SU-DHL-6 (cell line): ENCODE measurements at regions not wholly inside any gene's neighbourhood (a gene's known extent, or its start where the extent isn't known, plus 50 kb on each side); places are given as distances from the start of the nearest gene placed in this dataset.

Source experiments
- H2AFZ ChIP-seq: fragments of 200-600 bp; sonication (generic); 2 replicates; pipeline ENCODE4 v1.6.1; 2014; ENCODE audit warnings: low read depth, mild to moderate bottlenecking, moderate library complexity, mixed read lengths, antibody characterized with exemption, low read length; ENCODE audit not compliant: severe bottlenecking
- H3F3A ChIP-seq: fragments of 200-600 bp; shearing (Covaris generic); 2 replicates; pipeline ENCODE4 v1.6.0; 2016; ENCODE audit warnings: antibody characterized with exemption, mild to moderate bottlenecking; ENCODE audit not compliant: insufficient read depth
- H3K27ac ChIP-seq: fragments of 200-600 bp; sonication (generic); 2 replicates; pipeline ENCODE4 v1.5.1; 2016; ENCODE audit warnings: low read depth, mild to moderate bottlenecking, low read length, moderate library complexity, mixed read lengths
- H3K27me3 ChIP-seq: fragments of 200-600 bp; sonication (generic), shearing (Covaris generic); 2 replicates; pipeline ENCODE4 v1.6.0; 2014; ENCODE audit warnings: mild to moderate bottlenecking, low read length
- H3K36me3 ChIP-seq: fragments of 200-600 bp; sonication (generic); 2 replicates; pipeline ENCODE4 v1.6.1; 2014; ENCODE audit warnings: mild to moderate bottlenecking, low read length, mixed read lengths
- H3K4me2 ChIP-seq: fragments of 300-600, 200-600 bp; shearing (Covaris generic), sonication (generic); 2 replicates; pipeline ENCODE4 v1.6.0; 2014; ENCODE audit warnings: low read length, low read depth, mild to moderate bottlenecking; ENCODE audit not compliant: poor library complexity, severe bottlenecking
- H3K4me3 ChIP-seq: fragments of 200-600 bp; sonication (generic); 2 replicates; pipeline ENCODE4 v1.5.1; 2014; ENCODE audit warnings: antibody characterized with exemption, low read length, mild to moderate bottlenecking, mixed read lengths; ENCODE audit not compliant: insufficient read depth, poor library complexity, severe bottlenecking
- H3K79me2 ChIP-seq: fragments of 200-600 bp; sonication (generic); 2 replicates; pipeline ENCODE4 v1.6.1; 2014; ENCODE audit warnings: mild to moderate bottlenecking, low read length, moderate library complexity; ENCODE audit not compliant: insufficient read depth
- H3K9ac ChIP-seq: fragments of 200-600 bp; sonication (generic); 2 replicates; pipeline ENCODE4 v1.7.0; 2014; ENCODE audit warnings: mild to moderate bottlenecking, low read length
- H3K9me2 ChIP-seq: fragments of 200-600 bp; sonication (generic); replicated peaks from 2 replicates; pipeline ENCODE4 v1.6.1; 2014; ENCODE audit warnings: low read length; ENCODE audit not compliant: insufficient read depth
- H3K9me3 ChIP-seq: fragments of 200-600 bp; sonication (generic); 2 replicates; pipeline ENCODE4 v1.6.1; 2014; ENCODE audit warnings: low read length, mixed read lengths; ENCODE audit not compliant: insufficient read depth
- H4K20me1 ChIP-seq: fragments of 200-600 bp; sonication (generic); 2 replicates; pipeline ENCODE4 v1.6.1; 2014; ENCODE audit warnings: low read depth, mild to moderate bottlenecking, antibody characterized with exemption, low read length, moderate library complexity, mixed read lengths
- EZH2phosphoT487 ChIP-seq: fragments of 200-600 bp; sonication (generic), shearing (Covaris generic); conservative IDR thresholded peaks from 2 replicates; pipeline ENCODE4 v1.6.1; 2018; ENCODE audit warnings: mild to moderate bottlenecking, antibody characterized with exemption, low read length, moderate library complexity, mixed read lengths
- TF ChIP-seq, protein P1 (sequence below): fragments of 200-600 bp; sonication (generic); IDR thresholded peaks from one replicate; pipeline ENCODE4 v1.5.1; 2017; ENCODE audit warnings: antibody characterized with exemption, mild to moderate bottlenecking, low read length, moderate library complexity; ENCODE audit not compliant: insufficient read depth, poor library complexity, severe bottlenecking

DNA sequence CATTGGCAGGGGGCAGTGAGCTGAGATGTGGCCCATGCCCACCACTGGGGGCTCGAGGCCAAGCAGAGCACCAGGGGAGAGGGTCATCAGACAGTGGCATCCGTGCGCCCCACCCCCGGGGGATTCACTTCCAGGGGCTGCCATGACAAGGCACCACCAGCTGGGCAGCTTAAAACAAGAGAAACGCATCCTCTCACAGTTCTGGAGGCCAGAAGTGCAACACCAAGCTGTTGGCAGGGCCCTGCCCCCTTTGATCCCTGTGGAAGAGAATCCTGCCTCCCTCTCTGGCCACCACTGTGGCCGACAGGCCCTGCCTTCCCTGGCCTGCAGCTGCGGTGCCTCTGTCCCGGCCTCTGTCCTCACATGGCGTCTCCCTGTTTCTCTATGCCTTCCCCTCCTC, 187.7 kb upstream of the ID2 start:
- H2AFZ ChIP-seq, result no peak overlapping the region
- no peak overlapping the region for H3K27ac ChIP-seq
- no peak overlapping the region for H3K4me3 ChIP-seq
- H3K9me3 ChIP-seq, result no peaks in the 10 kb centered on the region
- no peak overlapping the region for H3K9ac ChIP-seq
- no peaks in the 10 kb centered on the region for H3K36me3 ChIP-seq
- TF ChIP-seq, protein P1, sequence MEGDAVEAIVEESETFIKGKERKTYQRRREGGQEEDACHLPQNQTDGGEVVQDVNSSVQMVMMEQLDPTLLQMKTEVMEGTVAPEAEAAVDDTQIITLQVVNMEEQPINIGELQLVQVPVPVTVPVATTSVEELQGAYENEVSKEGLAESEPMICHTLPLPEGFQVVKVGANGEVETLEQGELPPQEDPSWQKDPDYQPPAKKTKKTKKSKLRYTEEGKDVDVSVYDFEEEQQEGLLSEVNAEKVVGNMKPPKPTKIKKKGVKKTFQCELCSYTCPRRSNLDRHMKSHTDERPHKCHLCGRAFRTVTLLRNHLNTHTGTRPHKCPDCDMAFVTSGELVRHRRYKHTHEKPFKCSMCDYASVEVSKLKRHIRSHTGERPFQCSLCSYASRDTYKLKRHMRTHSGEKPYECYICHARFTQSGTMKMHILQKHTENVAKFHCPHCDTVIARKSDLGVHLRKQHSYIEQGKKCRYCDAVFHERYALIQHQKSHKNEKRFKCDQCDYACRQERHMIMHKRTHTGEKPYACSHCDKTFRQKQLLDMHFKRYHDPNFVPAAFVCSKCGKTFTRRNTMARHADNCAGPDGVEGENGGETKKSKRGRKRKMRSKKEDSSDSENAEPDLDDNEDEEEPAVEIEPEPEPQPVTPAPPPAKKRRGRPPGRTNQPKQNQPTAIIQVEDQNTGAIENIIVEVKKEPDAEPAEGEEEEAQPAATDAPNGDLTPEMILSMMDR, result no peak
- TF ChIP-seq EZH2phosphoT487, result no peak
- no peaks in the 10 kb centered on the region for H3K27me3 ChIP-seq
- no peaks in the 10 kb centered on the region for H3F3A ChIP-seq
- H3K79me2 ChIP-seq, result no peaks in the 10 kb centered on the region
- no peaks in the 10 kb centered on the region for H4K20me1 ChIP-seq
- no peak overlapping the region for H3K4me2 ChIP-seq
- H3K9me2 ChIP-seq, result no peaks in the 10 kb centered on the region

DNA sequence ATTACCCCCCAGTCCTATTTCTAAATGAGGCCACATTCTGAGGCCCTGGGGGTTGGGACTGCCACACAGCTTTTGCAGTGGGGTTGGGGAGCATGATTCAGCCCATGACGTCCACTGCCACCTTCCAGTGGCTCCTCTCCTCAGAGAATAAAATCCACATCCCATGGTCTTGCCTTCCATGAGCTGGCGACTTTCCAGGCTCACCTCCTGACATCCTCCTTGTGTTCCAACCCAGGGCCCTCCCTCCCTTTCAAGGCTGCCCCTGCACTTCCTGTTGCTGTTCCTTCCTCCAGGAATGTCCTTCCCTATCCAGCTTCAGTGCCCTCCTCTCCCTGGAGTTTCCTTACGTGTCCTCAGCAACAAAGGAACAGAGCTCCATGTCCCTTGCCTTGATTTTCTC, 187.3 kb upstream of the ID2 start:
- Histone ChIP-seq H3K9me2 (no peaks in the 10 kb centered on the region), H3K36me3 (no peaks in the 10 kb centered on the region), H3K9ac (no peak overlapping the region), H3K9me3 (no peaks in the 10 kb centered on the region), H2AFZ (no peak overlapping the region), H3K4me2 (no peak overlapping the region), H3K79me2 (no peaks in the 10 kb centered on the region), H3F3A (no peaks in the 10 kb centered on the region), H4K20me1 (no peaks in the 10 kb centered on the region), H3K27ac (no peak overlapping the region), H3K27me3 (no peaks in the 10 kb centered on the region), H3K4me3 (no peak overlapping the region)
- TF ChIP-seq EZH2phosphoT487, result no peak
- TF ChIP-seq, protein P1, result no peak

DNA sequence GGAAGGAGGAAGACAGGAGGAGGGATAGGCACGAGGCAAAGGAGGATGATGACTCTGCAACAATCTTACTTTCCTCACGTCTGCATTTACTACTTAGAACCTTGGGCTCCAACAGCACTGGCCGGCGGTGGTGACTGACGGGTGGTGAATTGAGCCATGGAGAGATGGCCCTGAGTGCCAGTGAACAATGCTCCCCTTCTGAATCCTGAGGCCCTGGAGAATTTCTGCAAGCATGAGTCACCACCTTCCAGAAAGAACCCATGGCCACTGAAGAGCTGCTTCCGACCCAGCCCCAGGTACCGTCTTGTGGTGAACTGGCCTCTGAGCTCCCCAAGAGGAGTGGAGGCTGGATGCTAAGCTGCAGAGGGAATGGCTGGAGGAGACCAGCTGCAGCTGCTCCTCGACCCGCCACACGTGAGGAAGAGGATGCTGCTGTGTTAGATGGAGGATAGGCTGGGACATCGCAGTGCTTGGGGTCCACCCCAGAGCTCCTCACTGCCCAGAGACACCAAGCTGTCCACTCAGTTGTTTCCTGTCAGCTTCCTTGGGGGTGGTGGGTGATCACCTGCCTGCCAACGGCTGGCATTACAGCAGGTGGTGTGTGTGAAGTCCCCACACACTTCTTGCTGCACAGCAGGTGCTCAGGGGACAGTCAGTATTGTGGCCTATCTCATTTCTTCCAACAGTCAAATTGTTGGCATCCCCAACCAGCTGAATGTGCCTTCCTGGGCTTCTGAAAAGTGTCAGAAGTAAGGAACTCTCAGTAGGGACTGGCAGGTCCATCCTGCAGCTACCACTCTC, 186.5 kb upstream of the ID2 start:
- no peak overlapping the region for H2AFZ ChIP-seq
- H3K4me3 ChIP-seq, result no peak overlapping the region
- no peaks in the 10 kb centered on the region for H4K20me1 ChIP-seq
- H3K27me3 ChIP-seq, result no peaks in the 10 kb centered on the region
- no peak overlapping the region for H3K9ac ChIP-seq
- no peak overlapping the region for H3K4me2 ChIP-seq
- H3K9me2 ChIP-seq, result no peaks in the 10 kb centered on the region
- no peaks in the 10 kb centered on the region for H3K9me3 ChIP-seq
- no peaks in the 10 kb centered on the region for H3K36me3 ChIP-seq
- H3K79me2 ChIP-seq, result no peaks in the 10 kb centered on the region
- H3K27ac ChIP-seq, result no peak overlapping the region
- H3F3A ChIP-seq, result no peaks in the 10 kb centered on the region
- TF ChIP-seq, protein P1, result no peak
- TF ChIP-seq EZH2phosphoT487, result no peak
